ENCODE measurements at regions not wholly inside any gene's neighbourhood (a gene's known extent, or its start where the extent isn't known, plus 50 kb on each side); places are given as distances from the start of the nearest gene placed in this dataset.

- no peak for DNase-seq (ENCODE audit: low read depth in 3 of 3)
Observed at GRCh38 chr2:21431078-21431477, 307.3 kb downstream of the TDRD15 start.

- DNase-seq (ENCODE audit: low read depth in 3 of 3): no peak
Observed at GRCh38 chr2:21438949-21439348, 315.2 kb downstream of the TDRD15 start.

GRCh38 chr2:21441442-21441841 is 317.7 kb downstream of the TDRD15 start:
- DNase-seq (ENCODE audit: low read depth in 3 of 3): no peak

- DNase-seq (ENCODE audit: low read depth in 3 of 3): no peak
Observed at GRCh38 chr2:21443494-21444105, 319.8 kb downstream of the TDRD15 start.

- no peak for DNase-seq (ENCODE audit: low read depth in 3 of 3)
Observed at GRCh38 chr2:21449881-21450280, 326.1 kb downstream of the TDRD15 start.

- no peak for DNase-seq (ENCODE audit: low read depth in 3 of 3)
Observed at GRCh38 chr2:21451403-21451802, 327.6 kb downstream of the TDRD15 start.

- DNase-seq (ENCODE audit: low read depth in 3 of 3): no peak
Observed at GRCh38 chr2:21452263-21452662, 328.5 kb downstream of the TDRD15 start.

- no peak for DNase-seq (ENCODE audit: low read depth in 3 of 3)
Observed at GRCh38 chr2:21452678-21453077, 328.9 kb downstream of the TDRD15 start.

GRCh38 chr2:21453723-21454450 is 330.1 kb downstream of the TDRD15 start:
- no peak for DNase-seq (ENCODE audit: low read depth in 3 of 3)

- no peak for DNase-seq (ENCODE audit: low read depth in 3 of 3)
Observed at GRCh38 chr2:21454839-21455238, 331.1 kb downstream of the TDRD15 start.

GRCh38 chr2:21461754-21462240 is 338.0 kb downstream of the TDRD15 start:
- DNase-seq (ENCODE audit: low read depth in 3 of 3): no peak

- no peak for DNase-seq (ENCODE audit: low read depth in 3 of 3)
Observed at GRCh38 chr2:21466341-21466927, 342.7 kb downstream of the TDRD15 start.

GRCh38 chr2:21467280-21467818 is 343.6 kb downstream of the TDRD15 start:
- no peak for DNase-seq (ENCODE audit: low read depth in 3 of 3)

- DNase-seq (ENCODE audit: low read depth in 3 of 3): no peak
Observed at GRCh38 chr2:21467910-21468309, 344.1 kb downstream of the TDRD15 start.

GRCh38 chr2:21468624-21469023 is 344.9 kb downstream of the TDRD15 start:
- DNase-seq (ENCODE audit: low read depth in 3 of 3): no peak

- DNase-seq (ENCODE audit: low read depth in 3 of 3): no peak
Observed at GRCh38 chr2:21469158-21469557, 345.4 kb downstream of the TDRD15 start.

GRCh38 chr2:21469564-21469963 is 345.8 kb downstream of the TDRD15 start:
- DNase-seq (ENCODE audit: low read depth in 3 of 3): no peak

- DNase-seq (ENCODE audit: low read depth in 3 of 3): no peak
Observed at GRCh38 chr2:21480162-21480561, 356.4 kb downstream of the TDRD15 start.

- no peak for DNase-seq (ENCODE audit: low read depth in 3 of 3)
Observed at GRCh38 chr2:21484643-21485042, 360.9 kb downstream of the TDRD15 start.

- no peak for DNase-seq (ENCODE audit: low read depth in 3 of 3)
Observed at GRCh38 chr2:21486445-21486844, 362.7 kb downstream of the TDRD15 start.

GRCh38 chr2:21489080-21489479 is 365.3 kb downstream of the TDRD15 start:
- DNase-seq (ENCODE audit: low read depth in 3 of 3): no peak

- no peak for DNase-seq (ENCODE audit: low read depth in 3 of 3)
Observed at GRCh38 chr2:21498016-21498415, 374.2 kb downstream of the TDRD15 start.
